ENCODE measurements at regions not wholly inside any gene's neighbourhood (a gene's known extent, or its start where the extent isn't known, plus 50 kb on each side); places are given as distances from the start of the nearest gene placed in this dataset.

GRCh38 chr5:74394528-74394915, 246.0 kb downstream of the ENC1 start:
- Histone ChIP-seq H3K27ac (ENCODE audit: low read depth, low read length) (no peak overlapping the region), H3K4ac (replicated peaks; ENCODE audit: insufficient read length, low read depth, low read length) (no peak overlapping the region), H3K4me1 (replicated peaks in 1 of 4; ENCODE audit: control insufficient read depth in 3 of 4, insufficient read depth in 4 of 4, low read length in 3 of 4) (peaks cover 0 to 6% (median 4%) of the 10 kb centered on the region in 4 experiments; a peak in 6 of 7 replicates), H3K18ac (ENCODE audit: extremely low read depth, low read length) (no peak overlapping the region), H4K8ac (ENCODE audit: extremely low read depth, insufficient read depth, low read length) (no peak overlapping the region), H3K23ac (ENCODE audit: insufficient read length) (no peak overlapping the region), H2AFZ (ENCODE audit: low read length) (no peak overlapping the region), H4K91ac (replicated peaks; ENCODE audit: insufficient read length, low read length) (no peak overlapping the region), H3K14ac (ENCODE audit: insufficient read length) (no peak overlapping the region), H2BK12ac (ENCODE audit: low read depth, low read length) (peak overlapping the region; percentile 65; the same call in 1 of the 2 replicates), H3K4me3 (ENCODE audit: extremely low read depth in 1 of 4, insufficient read depth in 2 of 4, low read depth in 3 of 4, low read length in 4 of 4) (no peak overlapping the region), H3K9ac (replicated peaks in 1 of 4; ENCODE audit: extremely low read depth in 1 of 4, low read depth in 3 of 4, low read length in 3 of 4) (no peak overlapping the region), H2BK5ac (ENCODE audit: low read depth, low read length) (no peak overlapping the region), H3K4me2 (ENCODE audit: insufficient read depth in 1 of 2, low read depth in 2 of 2, low read length in 2 of 2) (no peak overlapping the region), H3K9me3 (ENCODE audit: insufficient read depth in 2 of 2, low read depth in 1 of 2, low read length in 1 of 2) (no peaks in the 10 kb centered on the region), H3K23me2 (ENCODE audit: low read depth, low read length) (no peaks in the 10 kb centered on the region), H2BK20ac (ENCODE audit: low read length) (no peak overlapping the region), H3K56ac (replicated peaks; ENCODE audit: insufficient read length, low read depth, low read length) (no peak overlapping the region), H2BK120ac (replicated peaks; ENCODE audit: low read depth, low read length) (no peak overlapping the region), H4K20me1 (replicated peaks in 1 of 2; ENCODE audit: control insufficient read depth in 1 of 2, insufficient read depth in 2 of 2, low read length in 2 of 2) (peaks cover 2% of the 10 kb centered on the region in 2 experiments), H2BK15ac (ENCODE audit: low read length) (no peak overlapping the region), H3K27me3 (replicated peaks in 1 of 4; ENCODE audit: control insufficient read depth in 3 of 4, extremely low read depth in 1 of 4, insufficient read depth in 3 of 4, low read length in 3 of 4) (peaks cover 0 to 19% (median 10%) of the 10 kb centered on the region in 4 experiments; a peak in 4 of 7 replicates), H3K36me3 (ENCODE audit: control insufficient read depth in 2 of 4, insufficient read depth in 4 of 4, low read length in 3 of 4) (no peaks in the 10 kb centered on the region), H4K5ac (ENCODE audit: insufficient read length, low read depth, low read length) (no peak overlapping the region), H3K79me2 (ENCODE audit: control insufficient read depth in 1 of 2, insufficient read depth in 2 of 2, low read length in 2 of 2) (no peaks in the 10 kb centered on the region), H2AK5ac (ENCODE audit: low read depth, low read length) (no peak overlapping the region), H3K79me1 (ENCODE audit: low read depth, low read length) (no peaks in the 10 kb centered on the region)
- CTCF ChIA-PET (ENCODE audit: partially characterized antibody), result interaction anchor here (0.6 to 1.8 kb wide), 12 partner anchors 12 to 254 kb away, joined by 3 to 8 read pairs (median 6); partner anchors contain the start of gene ENC1
- 94% methylated on average over 3 of the region's 3 CpGs; no CpG with 5 or more reads in 1 of the 2 experiments for WGBS, 2 experiments (ENCODE audit: extremely low coverage in 1 of 2, insufficient coverage in 1 of 2, insufficient read length in 1 of 2, insufficient replicate concordance in 2 of 2, low coverage in 1 of 2, low lambda C conversion rate in 2 of 2, missing lambda C conversion rate in 1 of 2)
- DNase-seq (ENCODE audit: low read depth in 1 of 2, low spot score in 2 of 2) (peak in 1 of 2 experiments; percentile 47), FAIRE-seq (peak; percentile 45)
- TF ChIP-seq RAD21 (IDR thresholded peaks at IDR 0.05 in 1 of 2, conservative IDR thresholded peaks at IDR 0.05 in 1 of 2; ENCODE audit: low read depth in 2 of 2, low read length in 2 of 2) (peak; percentile 35 to 55; a peak in 3 of 4 replicates), EZH2 (IDR thresholded peaks at IDR 0.05; ENCODE audit: low read depth, low read length, severe bottlenecking) (no peak), CTCF (IDR thresholded peaks at IDR 0.05; ENCODE audit: control extremely low read depth in 1 of 3, insufficient read depth in 1 of 3, low read depth in 1 of 3, low read length in 3 of 3) (peak; percentile 16 to 46 (median 27); a peak in 3 of 4 replicates)
- POLR2A ChIA-PET (ENCODE audit: partially characterized antibody), result interaction anchor here (2.2 kb wide), 1 partner anchor 246 kb away, joined by 11 read pairs; the partner anchor contains the start of gene ENC1
